Dedifferentiated amniotic fluid mesenchymal stem cell (primary cell): ENCODE measurements at regions not wholly inside any gene's neighbourhood (a gene's known extent, or its start where the extent isn't known, plus 50 kb on each side); places are given as distances from the start of the nearest gene placed in this dataset.
"Not testable (repeated sequence)": the region's sequence is repeated elsewhere in the genome, so short reads cannot be mapped to it uniquely, and the experiment has no call there.

Experiments used
- DNase-seq: peaks from one replicate; pipeline ENCODE4 v3.0.0-alpha.2; 2016; ENCODE audit errors: extremely low spot score

DNA sequence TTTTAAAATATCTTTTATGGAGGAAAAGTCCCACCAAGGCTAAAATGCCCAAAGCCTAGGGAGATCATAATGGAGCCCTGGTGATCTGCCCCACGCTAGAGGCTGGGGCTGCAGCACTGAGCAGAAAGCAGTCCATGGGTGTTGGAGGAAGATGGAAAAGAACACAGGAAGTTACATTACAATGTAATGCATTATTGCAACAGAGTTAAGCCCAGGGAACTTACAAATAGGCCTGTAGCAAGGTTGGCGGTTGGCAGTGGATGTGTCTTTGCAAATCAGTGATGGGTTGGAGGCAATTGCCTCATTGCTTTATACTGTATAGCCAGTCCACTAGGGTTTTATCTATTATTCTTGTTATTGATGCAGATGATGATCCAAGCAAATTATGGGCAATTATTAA lies 399.9 kb downstream of the NDFIP2 start:
- DNase-seq = no peak

GRCh38 chr13:79874396-79875360 lies 393.7 kb downstream of the NDFIP2 start:
- DNase-seq = no peak

- no peak for DNase-seq
Measured at GRCh38 chr13:79871594-79871993, 390.6 kb downstream of the NDFIP2 start.

DNA sequence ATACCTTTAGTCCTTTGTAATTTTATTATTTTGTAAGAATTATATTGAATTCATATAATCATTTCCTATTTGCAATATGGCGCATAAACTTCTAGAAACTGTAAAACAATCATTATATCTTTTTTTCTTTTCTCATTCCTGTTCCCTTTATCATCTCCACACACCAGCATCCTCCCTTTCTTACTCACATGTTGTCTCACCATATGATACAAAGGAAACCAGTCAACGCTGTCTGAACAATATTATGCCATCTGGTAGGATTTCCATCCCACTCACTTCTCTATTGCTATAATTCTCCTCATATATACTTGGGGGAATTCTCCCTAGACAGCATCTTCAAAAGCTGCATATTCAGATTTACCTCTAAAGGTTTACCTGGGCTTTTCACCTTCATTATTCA lies 389.8 kb downstream of the NDFIP2 start:
- no peak for DNase-seq

DNA sequence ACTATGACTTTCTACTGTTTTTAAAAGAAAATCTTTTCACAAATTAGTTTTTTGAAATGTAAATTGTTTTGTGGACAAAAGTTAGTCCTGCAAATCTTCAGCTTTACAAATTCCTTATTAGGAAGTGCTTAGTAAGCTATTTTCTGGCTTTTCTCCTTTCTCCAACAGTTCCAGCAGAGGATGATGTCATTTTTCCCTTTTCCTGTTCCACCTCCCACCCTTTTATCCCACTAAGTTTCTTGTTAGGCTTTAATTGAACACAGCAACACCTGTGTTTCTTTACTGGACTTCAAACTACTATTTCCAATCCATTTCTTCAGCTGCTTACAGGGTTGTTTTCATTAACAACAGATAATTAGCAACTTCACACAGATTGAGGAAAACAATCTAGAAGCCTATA lies 389.2 kb downstream of the NDFIP2 start:
- DNase-seq = no peak

- no peak for DNase-seq
Measured at GRCh38 chr13:79869326-79869725, 388.4 kb downstream of the NDFIP2 start.

DNA sequence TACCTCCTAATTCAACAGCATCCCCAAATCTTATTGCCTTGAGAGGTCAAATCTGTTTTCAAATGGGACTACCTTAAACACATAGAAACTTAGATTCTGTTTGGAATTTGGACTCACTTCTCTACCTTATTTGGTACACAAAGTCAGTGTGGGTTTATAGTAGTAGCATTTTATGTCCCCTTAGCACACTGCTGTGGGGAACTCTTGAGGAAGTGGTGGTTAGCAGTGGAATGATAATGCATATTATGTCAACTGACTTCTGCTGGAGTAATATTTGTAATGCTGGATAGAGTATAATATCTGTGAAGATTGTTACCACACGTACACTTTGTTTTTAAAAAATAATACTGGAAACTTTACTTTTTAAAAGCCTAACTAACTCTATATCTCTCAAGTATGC lies 386.3 kb downstream of the NDFIP2 start:
- DNase-seq = no peak

DNA sequence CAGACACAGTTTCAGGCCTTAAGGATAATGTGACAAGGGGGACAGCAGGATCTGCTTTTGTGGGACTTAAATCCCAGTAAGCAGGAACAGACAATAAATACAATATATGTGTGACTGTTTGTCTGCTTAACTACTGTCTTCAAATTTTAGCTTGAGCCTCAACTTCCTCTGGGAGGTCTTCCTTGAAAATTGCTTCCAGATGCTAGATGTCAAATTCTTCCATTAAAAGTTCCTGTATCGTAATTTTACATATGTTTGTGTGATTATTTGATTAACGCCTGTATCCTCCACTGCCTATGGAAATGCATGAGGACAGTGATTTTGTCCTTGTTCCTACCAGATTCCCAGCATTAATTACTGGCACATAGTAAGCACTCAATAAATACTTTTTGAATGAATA lies 385.5 kb downstream of the NDFIP2 start:
- DNase-seq = no peak

GRCh38 chr13:79862515-79862914 lies 381.6 kb downstream of the NDFIP2 start:
- no peak for DNase-seq

- no peak for DNase-seq
Measured at GRCh38 chr13:79861731-79862130, 380.8 kb downstream of the NDFIP2 start.

GRCh38 chr13:79860791-79861190 lies 379.8 kb downstream of the NDFIP2 start:
- no peak for DNase-seq

DNA sequence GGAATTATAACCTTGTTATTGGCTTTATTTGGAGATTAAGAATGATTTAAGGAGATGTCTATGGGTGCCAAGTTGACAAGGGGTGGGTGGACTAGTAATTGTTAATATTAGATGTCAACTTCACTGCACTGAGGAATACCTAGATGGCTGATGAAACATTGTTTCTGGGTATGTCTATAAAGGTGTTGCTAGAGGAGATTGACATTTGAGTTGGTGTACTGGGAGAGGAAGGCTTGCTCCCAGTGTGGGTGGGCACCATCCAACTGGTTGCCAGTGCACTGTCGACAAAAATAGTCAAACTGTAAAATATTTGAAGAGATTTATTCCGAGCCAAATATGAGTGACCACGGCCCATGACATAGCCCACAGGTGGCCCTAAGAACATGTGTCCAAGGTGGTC lies 378.8 kb downstream of the NDFIP2 start:
- no peak for DNase-seq

DNA sequence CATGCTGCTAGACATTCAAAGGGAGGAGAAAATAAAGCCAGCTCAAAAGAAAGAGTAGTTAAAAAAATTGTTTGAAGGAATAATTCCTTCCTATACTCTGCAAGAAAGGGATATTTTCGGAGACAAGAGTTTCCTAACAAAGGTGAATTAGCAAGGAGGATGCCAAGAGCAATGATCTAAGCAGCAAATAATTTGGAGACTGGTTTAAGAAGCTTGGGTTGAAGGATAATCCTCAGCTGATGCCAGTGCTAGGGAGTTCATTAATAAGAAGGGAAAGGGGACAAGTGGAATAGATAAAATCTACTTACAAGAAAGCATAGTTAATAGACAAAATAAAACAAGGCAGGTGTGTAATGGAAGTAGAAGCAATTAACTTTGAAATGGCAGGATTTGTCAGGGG lies 372.3 kb downstream of the NDFIP2 start:
- DNase-seq = no peak

- no peak for DNase-seq
Measured at GRCh38 chr13:79851318-79851717, 370.4 kb downstream of the NDFIP2 start.

GRCh38 chr13:79847882-79848592 lies 367.1 kb downstream of the NDFIP2 start:
- DNase-seq = no peak

DNA sequence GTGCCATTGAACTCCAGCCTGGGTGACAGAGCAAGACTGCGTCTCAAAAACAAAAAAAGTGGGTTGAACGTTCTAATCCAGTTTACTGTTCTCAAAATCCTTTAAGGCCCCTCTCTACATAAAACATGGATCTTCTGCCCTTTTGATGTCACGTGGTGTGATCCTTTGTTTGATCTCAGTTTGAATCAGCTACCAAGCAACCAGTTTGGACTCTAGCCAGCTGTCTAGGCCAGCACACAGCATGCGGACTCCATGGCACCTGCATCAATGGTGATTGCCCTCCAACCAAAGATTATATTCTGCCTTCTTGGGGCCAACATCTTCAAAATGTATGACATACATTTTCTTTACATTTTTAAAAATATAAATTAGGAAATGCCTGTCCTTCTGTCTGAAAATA lies 365.4 kb downstream of the NDFIP2 start:
- DNase-seq = no peak

DNA sequence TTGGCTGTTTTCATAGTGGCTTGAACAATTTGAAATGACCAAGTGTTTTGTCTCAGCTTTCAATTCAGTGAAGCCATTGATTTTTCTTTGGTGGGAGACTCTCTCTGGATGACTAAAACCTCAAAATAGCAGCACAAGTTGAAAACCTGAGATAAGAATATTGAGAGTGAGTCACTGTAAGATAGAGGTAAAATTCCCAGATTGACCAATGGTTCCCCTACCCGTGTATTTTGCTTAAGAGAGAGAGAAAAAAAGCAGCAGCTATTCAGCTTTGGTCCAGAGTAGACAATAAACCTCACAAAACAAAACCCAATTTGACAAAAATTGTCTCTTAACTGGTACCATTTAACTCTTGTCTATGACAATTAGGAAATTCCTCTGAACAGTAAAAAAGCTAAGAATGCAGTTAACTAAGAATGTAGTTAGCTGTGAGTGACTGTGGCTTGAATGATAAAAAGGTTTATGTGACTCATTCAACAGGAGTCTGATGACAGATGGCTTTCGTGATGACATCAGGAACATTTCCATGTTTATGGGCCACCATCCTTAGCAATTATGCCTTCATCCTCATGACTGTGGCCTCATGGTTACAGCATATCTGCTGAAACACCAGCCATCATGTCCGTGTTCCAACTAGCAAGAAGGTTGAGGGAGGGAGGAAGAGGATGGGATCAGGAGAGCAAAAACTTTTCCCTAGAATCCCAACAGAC lies 356.9 kb downstream of the NDFIP2 start:
- DNase-seq = no peak

DNA sequence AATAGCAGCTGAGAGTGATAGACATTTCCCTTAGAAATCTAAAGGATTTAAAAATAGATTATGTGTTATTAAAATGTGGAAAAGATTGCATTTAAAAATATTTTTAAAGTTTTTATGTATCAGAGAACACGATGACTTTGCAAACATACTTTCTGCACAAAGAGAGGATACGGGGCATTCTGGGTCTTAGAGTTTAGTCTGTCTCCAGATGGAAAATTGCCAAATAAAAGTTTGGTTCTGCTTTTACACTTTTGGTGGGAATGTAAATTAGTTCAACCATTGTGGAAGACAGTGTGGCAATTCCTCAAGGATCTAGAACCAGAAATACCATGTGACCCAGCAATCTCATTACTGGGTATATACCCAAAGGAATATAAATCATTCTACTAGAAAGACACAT lies 355.2 kb downstream of the NDFIP2 start:
- DNase-seq = not testable (repeated sequence)

GRCh38 chr13:79834876-79835275 lies 353.9 kb downstream of the NDFIP2 start:
- DNase-seq = no peak

DNA sequence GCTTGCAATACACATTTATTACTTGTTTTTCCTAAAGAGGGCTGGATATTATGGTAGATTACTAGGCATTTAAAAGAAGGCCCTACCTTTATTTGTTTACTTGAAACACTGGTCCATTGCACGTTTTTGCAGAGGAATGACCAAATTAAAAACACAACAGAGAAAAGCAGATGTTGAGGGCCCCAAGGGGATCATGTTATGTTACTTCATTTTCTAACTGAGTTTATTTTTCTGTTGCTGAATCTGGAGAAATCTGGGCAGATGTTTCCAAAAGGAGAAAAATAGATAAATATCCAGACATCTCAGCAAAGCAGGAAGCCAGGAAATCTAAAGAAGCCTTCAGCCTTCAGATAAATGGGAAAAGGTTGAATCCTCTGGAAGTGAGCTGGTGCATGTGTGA lies 353.0 kb downstream of the NDFIP2 start:
- DNase-seq = no peak

GRCh38 chr13:79831556-79831955 lies 350.6 kb downstream of the NDFIP2 start:
- no peak for DNase-seq

DNA sequence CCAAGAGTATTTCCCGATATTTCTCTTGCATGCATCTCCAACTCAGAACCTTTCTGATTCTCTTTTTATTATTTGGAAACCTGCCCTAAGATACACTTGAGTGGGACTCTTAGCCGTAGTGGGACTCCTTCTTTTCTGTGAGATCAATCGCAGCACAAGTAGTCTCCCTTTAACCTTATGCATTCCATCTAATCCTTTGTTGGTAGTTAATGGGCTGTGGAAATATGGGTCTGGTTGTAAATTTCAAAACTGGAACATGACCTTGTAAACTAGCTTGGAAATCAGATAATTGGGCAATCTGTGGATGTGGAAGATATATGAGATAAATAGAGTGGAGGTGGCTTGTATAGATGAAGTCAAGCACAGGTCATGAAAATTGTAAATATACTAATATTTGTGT lies 350.0 kb downstream of the NDFIP2 start:
- no peak for DNase-seq
